NCI-H1694 (cell line): ENCODE measurements at regions not wholly inside any gene's neighbourhood (a gene's known extent, or its start where the extent isn't known, plus 50 kb on each side); places are given as distances from the start of the nearest gene placed in this dataset.

Experiments
- DNase-seq: peaks from one replicate; lab custom pipeline; 2025; lab: John Stamatoyannopoulos, UW

DNA sequence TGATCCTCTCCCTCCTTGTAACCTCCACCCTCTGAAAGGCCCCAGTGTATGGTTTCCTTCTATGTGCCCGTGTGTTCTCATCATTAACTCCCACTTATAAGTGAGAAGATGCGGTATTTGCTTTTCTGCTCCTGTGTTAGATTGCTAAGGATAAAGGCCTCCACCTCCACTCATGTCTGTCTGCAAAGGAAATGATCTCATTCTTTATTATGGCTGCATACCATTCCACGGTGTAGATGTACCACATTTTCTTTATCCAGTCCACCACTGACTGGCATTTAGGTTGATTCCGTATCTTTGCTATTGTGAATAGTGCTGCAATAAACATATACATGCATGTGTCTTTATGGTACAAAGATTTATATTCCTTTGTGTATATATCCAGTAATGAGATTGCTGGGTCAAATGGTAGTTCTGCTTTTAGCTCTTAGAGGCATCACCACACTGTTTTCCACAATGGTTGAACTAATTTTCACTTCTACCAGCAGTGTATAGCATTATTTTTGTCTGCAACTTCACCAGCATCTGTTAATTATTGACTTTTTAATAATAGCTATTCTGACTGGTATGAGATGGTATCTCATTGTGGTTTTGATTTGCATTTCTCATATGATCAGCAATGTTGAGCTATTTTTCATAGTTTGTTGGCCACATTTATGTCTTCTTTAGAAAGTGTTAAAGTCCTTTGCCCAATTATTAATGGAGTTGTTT is 1030.9 kb downstream of the FSTL5 start:
- DNase-seq: no peak

DNA sequence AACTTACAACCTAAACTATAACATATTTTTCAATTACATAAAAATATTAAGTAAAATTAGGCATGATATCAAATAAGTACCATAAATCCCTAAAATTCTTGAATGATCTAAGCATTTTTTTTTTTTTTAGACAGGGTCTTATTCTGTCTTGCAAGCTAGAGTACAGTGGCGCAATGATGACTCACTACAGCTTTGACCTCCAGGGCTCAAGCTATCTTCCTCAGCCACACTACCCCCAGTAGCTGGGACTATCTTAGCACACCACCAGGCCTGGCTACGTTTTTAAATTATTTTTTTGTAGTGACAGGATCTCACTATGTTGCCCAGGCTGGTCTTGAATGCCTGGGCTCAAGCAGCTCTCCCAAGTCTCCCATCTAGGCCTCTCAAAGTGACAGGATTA is 1042.3 kb downstream of the FSTL5 start:
- no peak for DNase-seq

DNA sequence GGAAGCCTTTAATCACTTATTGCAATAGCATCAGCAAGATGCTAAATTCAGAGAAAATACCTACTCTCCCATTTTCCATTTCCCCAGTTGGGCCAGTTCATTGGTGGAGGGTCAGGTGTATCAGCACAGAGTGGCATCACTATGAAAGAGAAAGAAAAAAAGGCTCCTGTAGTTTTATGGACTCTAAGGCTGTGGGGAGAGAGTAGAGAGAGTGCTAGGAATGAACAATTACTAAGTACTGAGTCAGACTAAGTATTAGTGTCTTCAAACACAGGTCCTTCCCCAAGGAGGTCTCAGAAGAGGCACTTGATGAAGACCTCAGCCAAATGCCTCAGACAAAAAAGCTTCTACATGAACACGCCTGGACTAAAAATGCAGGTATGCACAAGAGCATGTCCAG is 1061.9 kb downstream of the FSTL5 start:
- no peak for DNase-seq

- DNase-seq: no peak
Observed at GRCh38 chr4:161097821-161098220, 1066.0 kb downstream of the FSTL5 start.

GRCh38 chr4:161061046-161061445 is 1102.8 kb downstream of the FSTL5 start:
- DNase-seq: no peak
